ENCODE measurements at regions not wholly inside any gene's neighbourhood (a gene's known extent, or its start where the extent isn't known, plus 50 kb on each side); places are given as distances from the start of the nearest gene placed in this dataset.

DNA sequence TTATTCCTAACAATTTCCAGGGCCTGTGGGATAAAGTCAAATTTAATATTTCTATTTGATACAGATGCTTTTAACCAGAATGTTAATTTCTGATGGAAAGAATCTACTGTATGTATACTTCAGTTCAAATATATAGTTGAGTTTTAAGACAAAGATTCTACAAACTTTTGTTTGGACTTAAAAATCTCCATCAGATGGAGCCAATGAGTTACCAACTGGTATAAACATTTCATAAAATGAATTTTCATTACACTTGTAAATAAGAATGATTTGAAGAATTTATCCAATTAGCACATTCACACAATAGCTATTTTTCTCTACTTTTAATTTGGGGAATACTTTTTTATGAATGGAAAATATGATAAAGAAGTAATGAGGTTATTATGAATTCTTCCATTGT is 425.2 kb upstream of the MIS18BP1 start:
- Histone ChIP-seq H3K36me3 (replicated peaks in 1 of 2; ENCODE audit: control insufficient read depth in 1 of 2, insufficient read depth in 2 of 2, low read length in 2 of 2) (no peaks in the 10 kb centered on the region), H3K4me1 (ENCODE audit: control insufficient read depth in 1 of 2, insufficient read depth in 2 of 2, low read length in 2 of 2) (no peaks in the 10 kb centered on the region), H3K79me2 (ENCODE audit: insufficient read depth, low read length) (no peaks in the 10 kb centered on the region), H3K9ac (ENCODE audit: insufficient read depth, low read length, poor library complexity, severe bottlenecking) (no peak overlapping the region), H3K4me2 (replicated peaks; ENCODE audit: extremely low read depth, low read length, poor library complexity, severe bottlenecking) (no peak overlapping the region), H3K27ac (ENCODE audit: low read depth in 1 of 2, low read length in 2 of 2) (no peak overlapping the region), H4K20me1 (ENCODE audit: insufficient read depth, low read length) (no peaks in the 10 kb centered on the region), H3K27me3 (ENCODE audit: control insufficient read depth in 2 of 2, insufficient read depth in 2 of 2, low read length in 2 of 2) (no peaks in the 10 kb centered on the region), H3K4me3 (replicated peaks in 1 of 3; ENCODE audit: low read depth in 2 of 3, low read length in 3 of 3) (no peak overlapping the region), H3K9me3 (replicated peaks in 1 of 2; ENCODE audit: control insufficient read depth in 1 of 2, insufficient read depth in 1 of 2, low read length in 2 of 2) (no peaks in the 10 kb centered on the region), H2AFZ (ENCODE audit: insufficient read depth, low read depth, low read length, poor library complexity, severe bottlenecking) (no peak overlapping the region)
- intact Hi-C loops (cut with micrococcal nuclease) = no loop called here
- TF ChIP-seq, protein P1, sequence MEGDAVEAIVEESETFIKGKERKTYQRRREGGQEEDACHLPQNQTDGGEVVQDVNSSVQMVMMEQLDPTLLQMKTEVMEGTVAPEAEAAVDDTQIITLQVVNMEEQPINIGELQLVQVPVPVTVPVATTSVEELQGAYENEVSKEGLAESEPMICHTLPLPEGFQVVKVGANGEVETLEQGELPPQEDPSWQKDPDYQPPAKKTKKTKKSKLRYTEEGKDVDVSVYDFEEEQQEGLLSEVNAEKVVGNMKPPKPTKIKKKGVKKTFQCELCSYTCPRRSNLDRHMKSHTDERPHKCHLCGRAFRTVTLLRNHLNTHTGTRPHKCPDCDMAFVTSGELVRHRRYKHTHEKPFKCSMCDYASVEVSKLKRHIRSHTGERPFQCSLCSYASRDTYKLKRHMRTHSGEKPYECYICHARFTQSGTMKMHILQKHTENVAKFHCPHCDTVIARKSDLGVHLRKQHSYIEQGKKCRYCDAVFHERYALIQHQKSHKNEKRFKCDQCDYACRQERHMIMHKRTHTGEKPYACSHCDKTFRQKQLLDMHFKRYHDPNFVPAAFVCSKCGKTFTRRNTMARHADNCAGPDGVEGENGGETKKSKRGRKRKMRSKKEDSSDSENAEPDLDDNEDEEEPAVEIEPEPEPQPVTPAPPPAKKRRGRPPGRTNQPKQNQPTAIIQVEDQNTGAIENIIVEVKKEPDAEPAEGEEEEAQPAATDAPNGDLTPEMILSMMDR (IDR thresholded peaks at IDR 0.05) = no peak
- Mint-ChIP-seq H3K4me3 (no peak overlapping the region), H3K27me3 (ENCODE audit: low read depth in 3 of 3) (no peaks in the 10 kb centered on the region), H3K27ac (no peak overlapping the region), H3K36me3 (no peaks in the 10 kb centered on the region), H3K4me1 (no peaks in the 10 kb centered on the region), H3K9me3 (peaks cover 0 to 3% (median 0%) of the 10 kb centered on the region in 7 donors)
- DNase-seq = no peak

- Mint-ChIP-seq H3K27ac (no peak overlapping the region), H3K36me3 (no peaks in the 10 kb centered on the region), H3K9me3 (peaks cover 2 to 7% (median 3%) of the 10 kb centered on the region in 7 donors), H3K4me1 (no peaks in the 10 kb centered on the region), H3K27me3 (ENCODE audit: low read depth in 3 of 3) (no peaks in the 10 kb centered on the region), H3K4me3 (no peak overlapping the region)
- Histone ChIP-seq H3K4me3 (replicated peaks in 1 of 3; ENCODE audit: low read depth in 2 of 3, low read length in 3 of 3) (no peak overlapping the region), H4K20me1 (ENCODE audit: insufficient read depth, low read length) (no peaks in the 10 kb centered on the region), H2AFZ (ENCODE audit: insufficient read depth, low read depth, low read length, poor library complexity, severe bottlenecking) (no peak overlapping the region), H3K36me3 (replicated peaks in 1 of 2; ENCODE audit: control insufficient read depth in 1 of 2, insufficient read depth in 2 of 2, low read length in 2 of 2) (no peaks in the 10 kb centered on the region), H3K27ac (ENCODE audit: low read depth in 1 of 2, low read length in 2 of 2) (no peak overlapping the region), H3K27me3 (ENCODE audit: control insufficient read depth in 2 of 2, insufficient read depth in 2 of 2, low read length in 2 of 2) (no peaks in the 10 kb centered on the region), H3K4me2 (replicated peaks; ENCODE audit: extremely low read depth, low read length, poor library complexity, severe bottlenecking) (no peak overlapping the region), H3K9me3 (replicated peaks in 1 of 2; ENCODE audit: control insufficient read depth in 1 of 2, insufficient read depth in 1 of 2, low read length in 2 of 2) (no peaks in the 10 kb centered on the region), H3K79me2 (ENCODE audit: insufficient read depth, low read length) (no peaks in the 10 kb centered on the region), H3K4me1 (ENCODE audit: control insufficient read depth in 1 of 2, insufficient read depth in 2 of 2, low read length in 2 of 2) (no peaks in the 10 kb centered on the region), H3K9ac (ENCODE audit: insufficient read depth, low read length, poor library complexity, severe bottlenecking) (no peak overlapping the region)
- DNase-seq = no peak
- TF ChIP-seq, protein P1 (IDR thresholded peaks at IDR 0.05) = no peak
- WGBS (ENCODE audit: insufficient coverage) = 100% methylated on average over 1 of the region's 1 CpG
- intact Hi-C loops (cut with micrococcal nuclease) = no loop called here
These were observed 420.4 kb upstream of the MIS18BP1 start for GRCh38 chr14:45673420-45673819.

Measured in CD14-positive monocyte (primary cell).